SK-N-DZ (cell line): ENCODE measurements at regions not wholly inside any gene's neighbourhood (a gene's known extent, or its start where the extent isn't known, plus 50 kb on each side); places are given as distances from the start of the nearest gene placed in this dataset.

ENCODE experiments used
- DNase-seq: peaks from one replicate; pipeline ENCODE4 v3.0.0-alpha.2; 2015; ENCODE audit warnings: low spot score

GRCh38 chr13:97134364-97135095 is 87.6 kb upstream of the MBNL2 start:
- no peak for DNase-seq

GRCh38 chr13:97135883-97136282 is 86.2 kb upstream of the MBNL2 start:
- no peak for DNase-seq

GRCh38 chr13:97136418-97136817 is 85.7 kb upstream of the MBNL2 start:
- no peak for DNase-seq

GRCh38 chr13:97139691-97140090 is 82.4 kb upstream of the MBNL2 start:
- no peak for DNase-seq

GRCh38 chr13:97140131-97140530 is 82.0 kb upstream of the MBNL2 start:
- no peak for DNase-seq

GRCh38 chr13:97140611-97141010 is 81.5 kb upstream of the MBNL2 start:
- no peak for DNase-seq

GRCh38 chr13:97141097-97141496 is 81.0 kb upstream of the MBNL2 start:
- DNase-seq: no peak

GRCh38 chr13:97141564-97142005 is 80.5 kb upstream of the MBNL2 start:
- no peak for DNase-seq

GRCh38 chr13:97142452-97142851 is 79.7 kb upstream of the MBNL2 start:
- no peak for DNase-seq

- no peak for DNase-seq
These were observed 77.1 kb upstream of the MBNL2 start for GRCh38 chr13:97145057-97145456.

- DNase-seq: no peak
These were observed 73.2 kb upstream of the MBNL2 start for GRCh38 chr13:97148894-97149293.

GRCh38 chr13:97160421-97160820 is 61.7 kb upstream of the MBNL2 start:
- no peak for DNase-seq

- no peak for DNase-seq
These were observed 60.4 kb upstream of the MBNL2 start for GRCh38 chr13:97161582-97162231.

GRCh38 chr13:97165502-97166425 is 56.4 kb upstream of the MBNL2 start:
- no peak for DNase-seq

- DNase-seq: no peak
These were observed 51.0 kb upstream of the MBNL2 start for GRCh38 chr13:97171136-97171535.
